Activated naive CD8-positive, alpha-beta T cell treated with anti-CD3 and anti-CD28 coated beads, Interleukin-2, amount 50 U/mL, for 24 hours (primary cell): ENCODE measurements at regions not wholly inside any gene's neighbourhood (a gene's known extent, or its start where the extent isn't known, plus 50 kb on each side); places are given as distances from the start of the nearest gene placed in this dataset.
"Not testable (repeated sequence)": the region's sequence is repeated elsewhere in the genome, so short reads cannot be mapped to it uniquely, and the experiment has no call there.

ENCODE experiments used
- ATAC-seq: fragments of 150-1000 bp; cut with Tn5 transposase; one replicate; pipeline ENCODE4 v1.10.0; 2021
- DNase-seq: peaks from one replicate; pipeline ENCODE4 v3.0.0; 2021
- H3K27ac Mint-ChIP-seq: one replicate; pipeline ENCODE4 v1.8.0; 2021; ENCODE audit warnings: mild to moderate bottlenecking, mixed read lengths
- H3K27me3 Mint-ChIP-seq: one replicate; pipeline ENCODE4 v1.8.0; 2021; ENCODE audit warnings: mixed read lengths
- H3K36me3 Mint-ChIP-seq: one replicate; pipeline ENCODE4 v1.8.0; 2021; ENCODE audit warnings: low read depth, mixed read lengths
- H3K4me1 Mint-ChIP-seq: one replicate; pipeline ENCODE4 v1.8.0; 2021; ENCODE audit warnings: mixed read lengths
- H3K4me3 Mint-ChIP-seq: one replicate; pipeline ENCODE4 v1.8.0; 2021; ENCODE audit warnings: mild to moderate bottlenecking, moderate library complexity, mixed read lengths
- H3K9me3 Mint-ChIP-seq: one replicate; pipeline ENCODE4 v1.8.0; 2021; ENCODE audit warnings: mixed read lengths

- peaks cover 6% of the 10 kb centered on the region for H3K9me3 Mint-ChIP-seq
- H3K4me1 Mint-ChIP-seq: no peaks in the 10 kb centered on the region
- DNase-seq: no peak
- no peaks in the 10 kb centered on the region for H3K36me3 Mint-ChIP-seq
- no peaks in the 10 kb centered on the region for H3K27me3 Mint-ChIP-seq
- H3K27ac Mint-ChIP-seq: no peak overlapping the region
- no peak overlapping the region for H3K4me3 Mint-ChIP-seq
- ATAC-seq: no peak
These were observed 222.8 kb downstream of the CGGBP1 start for GRCh38 chr3:87836026-87836425.

GRCh38 chr3:87835236-87835635, 223.6 kb downstream of the CGGBP1 start:
- Mint-ChIP-seq H3K4me1 (no peaks in the 10 kb centered on the region), H3K27me3 (no peaks in the 10 kb centered on the region), H3K27ac (no peak overlapping the region), H3K9me3 (peaks cover 3% of the 10 kb centered on the region), H3K4me3 (no peak overlapping the region), H3K36me3 (no peaks in the 10 kb centered on the region)
- DNase-seq (no peak), ATAC-seq (no peak)

DNA sequence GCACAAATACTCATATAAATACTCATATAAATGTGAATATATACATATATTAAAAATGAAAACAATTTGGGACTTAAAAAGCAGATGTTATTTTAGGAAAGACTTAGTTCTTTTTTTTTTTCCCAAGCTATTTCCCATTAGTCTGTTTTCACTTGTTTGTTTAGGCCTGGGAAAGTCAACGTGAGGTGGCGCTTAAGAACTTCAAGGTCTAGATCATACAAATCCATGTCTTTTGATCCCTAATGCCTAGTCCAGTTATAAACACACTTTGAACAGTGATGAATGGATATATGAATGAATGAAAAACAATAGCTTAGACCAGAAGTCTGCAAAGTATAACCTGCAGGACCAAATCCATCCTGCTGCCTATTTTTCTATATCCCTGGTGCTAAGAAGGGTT, 224.5 kb downstream of the CGGBP1 start:
- no peaks in the 10 kb centered on the region for H3K9me3 Mint-ChIP-seq
- no peaks in the 10 kb centered on the region for H3K27me3 Mint-ChIP-seq
- H3K4me3 Mint-ChIP-seq: no peak overlapping the region
- no peaks in the 10 kb centered on the region for H3K4me1 Mint-ChIP-seq
- ATAC-seq (no peak), DNase-seq (no peak)
- no peak overlapping the region for H3K27ac Mint-ChIP-seq
- no peaks in the 10 kb centered on the region for H3K36me3 Mint-ChIP-seq

- Mint-ChIP-seq H3K27me3 (no peaks in the 10 kb centered on the region), H3K4me3 (no peak overlapping the region), H3K4me1 (no peaks in the 10 kb centered on the region), H3K27ac (no peak overlapping the region), H3K36me3 (no peaks in the 10 kb centered on the region), H3K9me3 (no peaks in the 10 kb centered on the region)
- DNase-seq (no peak), ATAC-seq (no peak)
These were observed 225.8 kb downstream of the CGGBP1 start for GRCh38 chr3:87833039-87833377.

DNA sequence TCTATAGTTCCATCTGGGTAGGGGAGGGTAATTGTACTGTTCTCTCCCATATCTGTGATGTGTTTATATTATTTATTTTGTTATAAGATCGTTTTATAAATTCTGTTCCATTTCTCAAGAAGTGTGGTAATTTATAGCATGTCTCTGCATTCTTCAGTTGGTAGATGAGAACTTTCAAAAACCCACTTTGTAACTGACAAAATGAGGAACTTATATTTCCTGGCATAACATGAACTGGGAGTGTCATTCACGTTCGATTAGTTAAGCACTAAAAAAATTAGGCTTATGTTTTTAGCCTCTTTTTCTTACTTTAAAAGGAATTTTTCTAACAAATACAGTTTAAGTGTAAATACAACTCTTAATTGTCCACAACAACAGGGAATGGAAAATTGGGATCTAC, 230.8 kb downstream of the CGGBP1 start:
- no peak overlapping the region for H3K4me3 Mint-ChIP-seq
- no peaks in the 10 kb centered on the region for H3K4me1 Mint-ChIP-seq
- DNase-seq (no peak), ATAC-seq (no peak)
- H3K9me3 Mint-ChIP-seq: no peaks in the 10 kb centered on the region
- no peaks in the 10 kb centered on the region for H3K27me3 Mint-ChIP-seq
- H3K36me3 Mint-ChIP-seq: no peaks in the 10 kb centered on the region
- no peak overlapping the region for H3K27ac Mint-ChIP-seq

- H3K4me1 Mint-ChIP-seq: no peaks in the 10 kb centered on the region
- H3K36me3 Mint-ChIP-seq: no peaks in the 10 kb centered on the region
- DNase-seq (no peak), ATAC-seq (no peak)
- H3K27me3 Mint-ChIP-seq: no peaks in the 10 kb centered on the region
- H3K27ac Mint-ChIP-seq: no peak overlapping the region
- no peak overlapping the region for H3K4me3 Mint-ChIP-seq
- no peaks in the 10 kb centered on the region for H3K9me3 Mint-ChIP-seq
These were observed 236.2 kb downstream of the CGGBP1 start for GRCh38 chr3:87822563-87822962.

- DNase-seq, H3K27me3 Mint-ChIP-seq, H3K27ac Mint-ChIP-seq, H3K4me1 Mint-ChIP-seq, H3K9me3 Mint-ChIP-seq, H3K4me3 Mint-ChIP-seq, ATAC-seq, H3K36me3 Mint-ChIP-seq: not testable (repeated sequence)
These were observed 245.3 kb downstream of the CGGBP1 start for GRCh38 chr3:87813503-87813902.

GRCh38 chr3:87811953-87812352, 246.9 kb downstream of the CGGBP1 start:
- no peaks in the 10 kb centered on the region for H3K36me3 Mint-ChIP-seq
- ATAC-seq (no peak), DNase-seq (no peak)
- H3K27me3 Mint-ChIP-seq: peaks cover 2% of the 10 kb centered on the region
- no peaks in the 10 kb centered on the region for H3K4me1 Mint-ChIP-seq
- H3K9me3 Mint-ChIP-seq: no peaks in the 10 kb centered on the region
- H3K4me3 Mint-ChIP-seq: no peak overlapping the region
- H3K27ac Mint-ChIP-seq: no peak overlapping the region

GRCh38 chr3:87810452-87811016, 248.3 kb downstream of the CGGBP1 start:
- Mint-ChIP-seq H3K36me3 (no peaks in the 10 kb centered on the region), H3K27ac (no peak overlapping the region), H3K4me3 (no peak overlapping the region), H3K4me1 (peaks cover 5% of the 10 kb centered on the region), H3K27me3 (peaks cover 6% of the 10 kb centered on the region), H3K9me3 (no peaks in the 10 kb centered on the region)
- DNase-seq (no peak), ATAC-seq (no peak)

- no peak overlapping the region for H3K4me3 Mint-ChIP-seq
- peaks cover 5% of the 10 kb centered on the region for H3K4me1 Mint-ChIP-seq
- H3K27me3 Mint-ChIP-seq: peaks cover 11% of the 10 kb centered on the region
- H3K9me3 Mint-ChIP-seq: no peaks in the 10 kb centered on the region
- no peak overlapping the region for H3K27ac Mint-ChIP-seq
- DNase-seq: no peak
- no peak for ATAC-seq
- H3K36me3 Mint-ChIP-seq: no peaks in the 10 kb centered on the region
These were observed 253.1 kb downstream of the CGGBP1 start for GRCh38 chr3:87805670-87806069.

DNA sequence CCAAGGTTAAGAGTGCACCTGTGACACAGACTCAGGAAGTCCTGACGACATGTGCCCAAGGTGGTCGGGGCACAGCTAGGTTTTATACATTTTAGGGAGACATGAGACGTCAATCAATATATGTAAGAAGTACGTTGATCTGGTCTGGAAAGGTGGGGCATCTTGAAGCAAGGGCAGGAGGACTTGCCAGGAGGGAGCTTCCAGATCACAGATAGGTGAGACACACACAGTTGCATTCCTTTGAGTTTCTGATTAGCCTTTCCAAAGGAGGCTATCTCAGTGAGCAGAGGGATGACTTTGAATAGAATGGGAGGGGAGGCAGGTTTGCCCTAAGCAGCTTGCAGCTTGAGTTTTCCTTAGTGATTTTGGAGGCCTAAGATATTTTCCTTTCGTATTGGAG, 257.4 kb downstream of the CGGBP1 start:
- DNase-seq: no peak
- no peak for ATAC-seq
- peaks cover 36% of the 10 kb centered on the region for H3K27me3 Mint-ChIP-seq
- no peak overlapping the region for H3K4me3 Mint-ChIP-seq
- no peaks in the 10 kb centered on the region for H3K36me3 Mint-ChIP-seq
- H3K9me3 Mint-ChIP-seq: no peaks in the 10 kb centered on the region
- H3K4me1 Mint-ChIP-seq: peaks cover 9% of the 10 kb centered on the region
- H3K27ac Mint-ChIP-seq: no peak overlapping the region

GRCh38 chr3:87800516-87800915, 258.3 kb downstream of the CGGBP1 start:
- H3K9me3 Mint-ChIP-seq: no peaks in the 10 kb centered on the region
- DNase-seq (no peak), ATAC-seq (no peak)
- peaks cover 37% of the 10 kb centered on the region for H3K27me3 Mint-ChIP-seq
- no peaks in the 10 kb centered on the region for H3K36me3 Mint-ChIP-seq
- H3K4me3 Mint-ChIP-seq: no peak overlapping the region
- no peak overlapping the region for H3K27ac Mint-ChIP-seq
- peaks cover 15% of the 10 kb centered on the region for H3K4me1 Mint-ChIP-seq

DNA sequence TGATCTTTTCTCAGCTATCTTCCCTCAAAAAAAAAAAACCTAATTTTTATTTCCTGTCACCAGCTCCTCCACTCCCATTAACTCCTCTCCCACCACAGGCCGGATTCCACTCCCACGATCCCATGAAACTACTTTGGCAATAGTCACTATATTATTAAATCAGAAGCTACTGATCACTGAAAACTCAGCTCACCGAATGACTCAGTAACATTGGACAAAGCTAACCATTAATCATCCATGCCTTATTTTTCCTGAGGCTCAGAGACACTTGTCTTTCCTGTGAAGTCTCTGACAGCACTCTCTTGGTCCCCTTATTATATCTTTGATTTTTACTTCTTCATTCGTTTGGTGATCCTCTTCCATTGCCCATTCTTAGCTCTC, 260.2 kb downstream of the CGGBP1 start:
- DNase-seq: no peak

DNA sequence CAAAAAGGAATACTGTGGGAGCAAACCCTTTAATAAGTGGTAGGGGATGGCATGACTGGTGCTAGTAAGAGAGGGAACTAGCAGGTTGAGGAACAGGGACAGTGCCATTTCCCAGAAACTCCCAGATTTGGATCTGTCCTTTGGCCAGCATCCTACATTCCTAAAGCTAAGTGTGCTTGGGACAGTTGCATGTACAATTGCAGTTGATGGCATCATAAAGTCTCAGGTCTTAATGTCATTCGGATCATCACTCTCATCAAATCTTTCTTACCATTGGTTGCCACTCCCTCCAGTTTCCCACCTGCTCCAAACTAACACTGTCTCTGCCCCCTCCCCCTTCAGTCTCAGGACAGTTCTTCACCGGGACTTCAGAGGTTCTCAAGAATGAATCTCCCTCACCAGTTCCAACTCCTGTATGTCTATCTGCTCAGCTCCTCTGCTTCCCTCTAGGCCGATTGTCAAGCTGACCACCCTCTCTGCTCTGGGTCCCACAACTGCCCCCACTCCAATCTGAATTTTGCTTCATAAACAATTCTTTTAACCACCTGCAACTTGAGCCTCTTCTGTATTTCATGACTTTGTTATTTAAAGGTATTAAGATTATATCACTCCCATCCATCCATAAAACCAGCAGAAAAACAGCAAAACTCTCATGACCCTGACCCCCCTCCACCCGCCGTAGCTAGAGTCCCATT, 260.8 kb downstream of the CGGBP1 start:
- Mint-ChIP-seq H3K4me3 (no peak overlapping the region), H3K9me3 (no peaks in the 10 kb centered on the region), H3K4me1 (peaks cover 27% of the 10 kb centered on the region), H3K27ac (no peak overlapping the region), H3K27me3 (peaks cover 58% of the 10 kb centered on the region), H3K36me3 (no peaks in the 10 kb centered on the region)
- ATAC-seq: no peak
- DNase-seq: no peak

More for the DNA sequence above, 260.2 kb downstream of the CGGBP1 start:
- H3K36me3 Mint-ChIP-seq: no peaks in the 10 kb centered on the region
- ATAC-seq: no peak
- no peaks in the 10 kb centered on the region for H3K9me3 Mint-ChIP-seq
- peaks cover 22% of the 10 kb centered on the region for H3K4me1 Mint-ChIP-seq
- H3K27me3 Mint-ChIP-seq: peaks cover 53% of the 10 kb centered on the region
- H3K27ac Mint-ChIP-seq: no peak overlapping the region
- no peak overlapping the region for H3K4me3 Mint-ChIP-seq

- DNase-seq (no peak), ATAC-seq (no peak)
- Mint-ChIP-seq H3K9me3 (no peaks in the 10 kb centered on the region), H3K36me3 (no peaks in the 10 kb centered on the region), H3K4me3 (no peak overlapping the region), H3K27ac (no peak overlapping the region), H3K4me1 (peaks cover 36% of the 10 kb centered on the region), H3K27me3 (peaks cover 66% of the 10 kb centered on the region)
These were observed 262.0 kb downstream of the CGGBP1 start for GRCh38 chr3:87796843-87797185.
